Prostate gland (tissue), 2 donors: ENCODE measurements at regions not wholly inside any gene's neighbourhood (a gene's known extent, or its start where the extent isn't known, plus 50 kb on each side); places are given as distances from the start of the nearest gene placed in this dataset.

ENCODE experiments used
- CTCF ChIP-seq, 4 experiments: fragments of 200-600 bp in 2 of 4; fragments of 450-650 bp in 2 of 4; sonication (generic) in 2 of 4; IDR thresholded peaks; 1 replicate in 3 of 4; 2 replicates in 1 of 4; pipeline ENCODE4 v1.5.1; 2016 to 2019; ENCODE audit warnings: antibody characterized with exemption in 4 of 4, mild to moderate bottlenecking in 2 of 4, moderate library complexity in 2 of 4
- POLR2A ChIP-seq: fragments of 450-650 bp; IDR thresholded peaks from one replicate; pipeline ENCODE4 v1.6.1; 2016; ENCODE audit warnings: antibody characterized with exemption, mild to moderate bottlenecking
- POLR2AphosphoS5 ChIP-seq: sonication (generic); formaldehyde crosslinking; IDR thresholded peaks from one replicate; pipeline ENCODE4 v1.6.1; 2017; ENCODE audit warnings: antibody characterized with exemption

GRCh38 chr5:172541099-172541772 lies 86.9 kb upstream of the SH3PXD2B start:
- TF ChIP-seq CTCF (IDR thresholded peaks at IDR 0.05) (no peak), POLR2AphosphoS5 (no peak), POLR2A (no peak)
